OCI-LY7 (cell line): ENCODE measurements at regions not wholly inside any gene's neighbourhood (a gene's known extent, or its start where the extent isn't known, plus 50 kb on each side); places are given as distances from the start of the nearest gene placed in this dataset.
A peak's percentile ranks its signal among the peaks of the same experiment; 100 is the strongest.
"Not testable (repeated sequence)": the region's sequence is repeated elsewhere in the genome, so short reads cannot be mapped to it uniquely, and the experiment has no call there.

Source experiments
- BruUV-seq: library from RNA; stranded (reverse); fragments of 400-500 nt; replicated peaks from 2 replicates; lab custom pipeline; 2021; lab: Mats Ljungman, UMichigan
- CTCF ChIA-PET: fragments of 300-600 bp; sonication (Branson Sonifier 250); formaldehyde crosslinking; loops from one replicate; lab custom pipeline; 2022; ENCODE audit warnings: antibody characterized with exemption; ENCODE audit not compliant: unreplicated experiment; lab: Charles Lee
- POLR2A ChIA-PET: fragments of 300-600 bp; sonication (Branson Sonifier 250); formaldehyde crosslinking; loops from one replicate; lab custom pipeline; 2022; ENCODE audit warnings: antibody characterized with exemption; lab: Charles Lee
- DNase-seq: peaks from one replicate; pipeline ENCODE4 v3.0.0-alpha.2; 2015; ENCODE audit warnings: low spot score
- H2AFZ ChIP-seq: fragments of 200-600 bp; sonication (generic), shearing (Covaris generic); 2 replicates; pipeline ENCODE4 v1.6.1; 2014; ENCODE audit warnings: mild to moderate bottlenecking, antibody characterized with exemption, low read length, moderate library complexity
- H3K27ac ChIP-seq: fragments of 200-600 bp; sonication (generic); 2 replicates; pipeline ENCODE4 v1.5.1; 2014; ENCODE audit warnings: mixed run types, low read depth, mild to moderate bottlenecking, moderate library complexity, low read length, inconsistent platforms; ENCODE audit not compliant: poor library complexity, severe bottlenecking
- H3K36me3 ChIP-seq: fragments of 200-600 bp; sonication (generic); 2 replicates; pipeline ENCODE4 v1.6.1; 2014; ENCODE audit warnings: mild to moderate bottlenecking, antibody characterized with exemption, low read length, moderate library complexity, mixed read lengths; ENCODE audit not compliant: insufficient read depth
- H3K4me1 ChIP-seq: fragments of 200-600 bp; sonication (generic); 2 replicates; pipeline ENCODE4 v1.5.1; 2014; ENCODE audit warnings: mild to moderate bottlenecking, low read length; ENCODE audit not compliant: insufficient read depth, poor library complexity, severe bottlenecking
- H3K4me2 ChIP-seq: fragments of 200-600 bp; sonication (generic); 2 replicates; pipeline ENCODE4 v1.6.1; 2014; ENCODE audit warnings: mild to moderate bottlenecking, low read length
- H3K4me3 ChIP-seq: fragments of 200-600 bp; sonication (generic); 2 replicates; pipeline ENCODE4 v1.5.1; 2014; ENCODE audit warnings: mild to moderate bottlenecking, low read depth, low read length; ENCODE audit not compliant: poor library complexity, severe bottlenecking
- H3K79me2 ChIP-seq: fragments of 200-600 bp; sonication (generic); 2 replicates; pipeline ENCODE4 v1.6.1; 2016; ENCODE audit warnings: low read depth, mild to moderate bottlenecking, low read length, moderate library complexity, mixed read lengths; ENCODE audit not compliant: insufficient read depth
- H3K9me2 ChIP-seq: fragments of 200-600 bp; sonication (generic); 2 replicates; pipeline ENCODE4 v1.6.1; 2016; ENCODE audit warnings: mild to moderate bottlenecking, low read length, mixed read lengths; ENCODE audit not compliant: insufficient read depth
- H3K9me3 ChIP-seq: fragments of 200-600 bp; sonication (generic); 2 replicates; pipeline ENCODE4 v1.6.1; 2014; ENCODE audit warnings: mild to moderate bottlenecking, mixed run types, low read length, mixed read lengths
- H4K20me1 ChIP-seq: fragments of 200-600 bp; sonication (generic); 2 replicates; pipeline ENCODE4 v1.6.1; 2014; ENCODE audit warnings: mild to moderate bottlenecking, antibody characterized with exemption, low read length, moderate library complexity, mixed read lengths; ENCODE audit not compliant: insufficient read depth
- EZH2phosphoT487 ChIP-seq: fragments of 200-600 bp; sonication (generic); IDR thresholded peaks from 2 replicates; pipeline ENCODE4 v1.6.1; 2018; ENCODE audit warnings: low read depth, borderline replicate concordance, mild to moderate bottlenecking, mixed run types, antibody characterized with exemption, low read length, moderate library complexity, mixed read lengths
- intact Hi-C: fragments of 100-400 bp; cut with micrococcal nuclease; formaldehyde crosslinking; loops from one replicate; pipeline ENCODE4 v1.10.0; 2022; ENCODE audit not compliant: unreplicated experiment
- TF ChIP-seq, protein P1 (sequence below): fragments of 200-600 bp; sonication (generic); conservative IDR thresholded peaks from 2 replicates; pipeline ENCODE4 v1.5.1; 2014; ENCODE audit warnings: mild to moderate bottlenecking, antibody characterized with exemption, low read length, moderate library complexity, mixed read lengths

DNA sequence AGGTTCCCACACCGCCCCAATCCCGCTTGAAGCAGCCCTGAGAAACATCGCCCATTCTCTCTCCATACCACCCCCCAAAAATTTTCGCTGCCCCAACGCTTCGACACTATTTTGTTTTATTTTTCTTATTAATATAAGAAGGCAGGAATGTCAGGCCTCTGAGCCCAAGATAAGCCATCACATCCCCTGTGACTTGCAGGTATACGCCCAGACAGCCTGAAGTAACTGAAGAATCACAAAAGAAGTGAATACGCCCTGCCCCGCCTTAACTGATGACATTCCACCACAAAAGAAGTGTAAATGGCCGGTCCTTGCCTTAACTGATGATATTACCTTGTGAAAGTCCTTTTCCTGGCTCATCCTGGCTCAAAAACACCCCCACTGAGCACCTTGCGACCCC is 463.9 kb downstream of the AJAP1 start:
- BruUV-seq, H3K9me2 ChIP-seq, DNase-seq, POLR2A ChIA-PET, H2AFZ ChIP-seq, H3K79me2 ChIP-seq, H3K4me2 ChIP-seq, H3K4me1 ChIP-seq, CTCF ChIA-PET, H3K27ac ChIP-seq, H3K4me3 ChIP-seq, H4K20me1 ChIP-seq, H3K9me3 ChIP-seq, H3K36me3 ChIP-seq: not testable (repeated sequence)
- intact Hi-C loops: loop anchor here (1.0 kb wide), 1 partner anchor 29 kb away; no protein-coding TSS in a partner anchor

- H3K4me2 ChIP-seq: no peak overlapping the region
- no peak overlapping the region for H2AFZ ChIP-seq
- H3K79me2 ChIP-seq: no peaks in the 10 kb centered on the region
- no peaks in the 10 kb centered on the region for H3K9me2 ChIP-seq
- no peaks in the 10 kb centered on the region for H3K4me1 ChIP-seq
- no peak overlapping the region for H3K4me3 ChIP-seq
- H3K36me3 ChIP-seq: no peaks in the 10 kb centered on the region
- BruUV-seq: no TSS peak
- CTCF ChIA-PET: no interaction called here
- DNase-seq: no peak
- intact Hi-C loops: no loop called here
- no peak for TF ChIP-seq EZH2phosphoT487
- TF ChIP-seq, protein P1, sequence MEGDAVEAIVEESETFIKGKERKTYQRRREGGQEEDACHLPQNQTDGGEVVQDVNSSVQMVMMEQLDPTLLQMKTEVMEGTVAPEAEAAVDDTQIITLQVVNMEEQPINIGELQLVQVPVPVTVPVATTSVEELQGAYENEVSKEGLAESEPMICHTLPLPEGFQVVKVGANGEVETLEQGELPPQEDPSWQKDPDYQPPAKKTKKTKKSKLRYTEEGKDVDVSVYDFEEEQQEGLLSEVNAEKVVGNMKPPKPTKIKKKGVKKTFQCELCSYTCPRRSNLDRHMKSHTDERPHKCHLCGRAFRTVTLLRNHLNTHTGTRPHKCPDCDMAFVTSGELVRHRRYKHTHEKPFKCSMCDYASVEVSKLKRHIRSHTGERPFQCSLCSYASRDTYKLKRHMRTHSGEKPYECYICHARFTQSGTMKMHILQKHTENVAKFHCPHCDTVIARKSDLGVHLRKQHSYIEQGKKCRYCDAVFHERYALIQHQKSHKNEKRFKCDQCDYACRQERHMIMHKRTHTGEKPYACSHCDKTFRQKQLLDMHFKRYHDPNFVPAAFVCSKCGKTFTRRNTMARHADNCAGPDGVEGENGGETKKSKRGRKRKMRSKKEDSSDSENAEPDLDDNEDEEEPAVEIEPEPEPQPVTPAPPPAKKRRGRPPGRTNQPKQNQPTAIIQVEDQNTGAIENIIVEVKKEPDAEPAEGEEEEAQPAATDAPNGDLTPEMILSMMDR: no peak
- POLR2A ChIA-PET: no interaction called here
- H3K9me3 ChIP-seq: no peaks in the 10 kb centered on the region
- no peak overlapping the region for H3K27ac ChIP-seq
- H4K20me1 ChIP-seq: no peaks in the 10 kb centered on the region
Measured at GRCh38 chr1:5111581-5111980, 457.2 kb downstream of the AJAP1 start.

GRCh38 chr1:5110508-5110907 is 456.1 kb downstream of the AJAP1 start:
- Histone ChIP-seq H3K9me3 (no peaks in the 10 kb centered on the region), H3K27ac (no peak overlapping the region), H3K4me1 (no peaks in the 10 kb centered on the region), H3K9me2 (no peaks in the 10 kb centered on the region), H3K79me2 (no peaks in the 10 kb centered on the region), H3K4me3 (no peak overlapping the region), H3K4me2 (no peak overlapping the region), H2AFZ (0 out of 2 replicates have a peak overlapping the region, but pooled peaks have one; percentile 8), H3K36me3 (no peaks in the 10 kb centered on the region), H4K20me1 (no peaks in the 10 kb centered on the region)
- no peak for DNase-seq
- no TSS peak for BruUV-seq
- POLR2A ChIA-PET: interaction anchor here (0.6 to 0.7 kb wide), 2 partner anchors 9 to 67 kb away, joined by 3 read pairs; no protein-coding TSS in a partner anchor
- TF ChIP-seq, protein P1: no peak
- TF ChIP-seq EZH2phosphoT487: no peak
- CTCF ChIA-PET: no interaction called here
- intact Hi-C loops: no loop called here
